GM12873 (cell line): ENCODE measurements at regions not wholly inside any gene's neighbourhood (a gene's known extent, or its start where the extent isn't known, plus 50 kb on each side); places are given as distances from the start of the nearest gene placed in this dataset.

Source experiments
- CTCF ChIP-seq: IDR thresholded peaks from 2 replicates; pipeline ENCODE4 v1.5.1; 2012; ENCODE audit warnings: low read depth, mild to moderate bottlenecking, moderate library complexity, low read length, control low read depth; ENCODE audit not compliant: insufficient read depth; ENCODE audit errors: missing control alignments

DNA sequence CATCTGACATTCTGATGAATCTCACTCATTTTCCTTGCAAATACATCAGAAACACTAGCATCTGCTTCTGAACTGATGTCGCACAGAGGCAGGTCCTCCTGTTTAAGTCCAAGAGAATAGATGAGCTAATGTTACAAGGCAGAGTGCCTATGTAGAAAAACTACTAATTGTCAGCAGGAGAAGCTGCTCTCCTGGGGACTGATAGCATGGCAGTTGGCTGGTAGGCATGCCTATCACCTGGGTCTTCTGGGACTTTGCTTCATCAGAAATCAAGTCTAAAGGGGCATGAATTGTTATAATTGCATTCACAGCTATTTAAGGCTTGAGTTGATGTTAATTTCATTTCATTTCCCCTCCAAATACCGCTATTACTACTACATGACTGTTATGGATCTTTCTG, 457.2 kb downstream of the RAP2B start:
- no peak for TF ChIP-seq CTCF

DNA sequence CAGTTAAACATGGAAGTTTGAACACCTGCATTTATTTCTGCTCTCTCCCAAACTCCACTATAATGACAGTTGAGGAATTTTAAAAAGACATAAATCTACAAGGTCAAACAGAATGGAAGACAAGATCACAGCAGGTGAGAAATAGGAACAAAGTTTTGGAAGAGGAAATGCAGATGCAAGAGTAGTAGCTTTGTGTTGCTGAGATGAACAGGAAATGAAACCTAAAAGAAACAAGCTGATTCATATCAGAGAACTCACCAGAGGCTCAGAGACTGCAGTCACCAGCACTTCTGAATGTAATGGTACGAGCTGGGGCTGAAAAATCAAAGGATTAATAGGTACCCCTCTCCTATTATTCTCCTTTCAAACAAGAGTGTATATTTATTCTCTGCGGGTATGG, 459.9 kb downstream of the RAP2B start:
- no peak for TF ChIP-seq CTCF

- no peak for TF ChIP-seq CTCF
Measured at GRCh38 chr3:153623834-153624233, 461.8 kb downstream of the RAP2B start.

DNA sequence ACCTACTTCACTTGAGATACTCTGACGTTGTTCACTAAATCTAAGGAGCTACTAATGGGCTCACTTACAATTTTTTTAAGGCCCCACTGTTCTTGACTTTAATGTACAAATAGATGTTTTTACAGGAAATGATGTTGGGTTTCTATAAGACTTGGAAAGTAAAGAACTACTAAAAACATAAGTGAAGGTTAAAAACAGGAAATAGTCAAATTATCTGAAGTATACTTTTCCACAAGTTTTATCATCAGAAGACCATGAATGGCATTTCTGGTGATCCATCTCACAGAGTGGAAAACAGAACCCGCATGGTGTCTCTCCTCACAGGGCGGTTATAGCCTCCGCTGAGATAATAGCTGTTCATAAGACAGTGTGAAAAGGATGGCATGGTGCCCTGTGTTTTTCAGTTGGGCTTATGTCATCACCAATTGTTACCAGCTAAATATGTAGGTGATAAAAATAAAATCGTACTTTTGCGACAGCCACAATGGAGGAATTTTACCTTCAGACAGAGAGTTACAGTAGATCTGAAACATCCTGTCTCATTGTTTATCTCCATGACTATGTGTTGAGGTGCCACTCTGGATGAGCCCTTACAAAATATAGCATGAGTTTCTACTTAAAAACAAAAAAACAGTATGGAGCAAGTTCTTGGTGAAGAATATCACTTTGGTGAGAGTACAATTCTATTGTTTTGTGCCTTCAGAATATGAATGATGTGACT, 462.4 kb downstream of the RAP2B start:
- TF ChIP-seq CTCF = no peak

DNA sequence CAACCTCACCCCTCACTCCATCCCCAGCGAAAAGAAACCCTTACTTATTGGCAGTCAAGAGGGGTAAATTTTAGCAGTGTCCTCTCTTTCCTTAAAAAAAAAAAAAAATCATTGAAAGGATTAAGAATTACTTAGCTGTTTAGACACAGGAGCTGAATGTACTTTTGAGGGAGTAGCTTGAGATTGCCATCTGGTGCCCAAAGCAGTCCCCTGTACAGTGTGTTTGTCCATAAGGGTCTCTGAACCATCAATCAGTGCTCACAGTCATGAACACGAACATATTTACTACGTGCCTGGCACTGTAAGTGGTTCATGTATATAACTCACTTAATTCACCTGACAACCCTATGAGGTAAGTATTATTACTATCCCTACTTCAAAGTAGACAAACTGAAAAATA, 463.5 kb downstream of the RAP2B start:
- TF ChIP-seq CTCF = no peak

- TF ChIP-seq CTCF = no peak
Measured at GRCh38 chr3:153626158-153626557, 464.1 kb downstream of the RAP2B start.

DNA sequence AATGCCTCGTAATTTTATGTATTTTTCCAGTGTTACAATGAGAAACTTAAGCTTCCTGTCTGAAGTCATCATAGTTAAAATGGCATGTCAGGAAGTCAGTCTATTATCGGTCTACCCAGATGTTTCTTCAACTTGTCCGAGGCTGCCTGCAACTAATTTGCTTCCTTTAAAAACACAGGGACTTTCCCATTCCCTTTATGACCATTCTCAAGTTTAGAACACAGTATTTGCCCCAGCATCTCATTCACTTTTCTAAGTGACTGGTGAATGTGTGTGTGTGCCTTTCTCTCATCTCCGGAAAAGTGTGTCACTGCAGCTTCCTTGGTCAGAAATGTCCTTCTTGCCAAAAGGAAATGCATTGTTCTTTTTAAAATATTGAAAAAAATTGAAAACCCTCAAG, 466.6 kb downstream of the RAP2B start:
- TF ChIP-seq CTCF = no peak

- no peak for TF ChIP-seq CTCF
Measured at GRCh38 chr3:153629148-153629547, 467.1 kb downstream of the RAP2B start.
